GM21723 (cell line): ENCODE measurements at regions not wholly inside any gene's neighbourhood (a gene's known extent, or its start where the extent isn't known, plus 50 kb on each side); places are given as distances from the start of the nearest gene placed in this dataset.

Experiments used
- ATAC-seq: cut with Tn5 transposase; IDR thresholded peaks from one replicate; pipeline ENCODE4 v1.9.1; 2021; ENCODE audit warnings: mild to moderate bottlenecking, moderate library complexity; ENCODE audit not compliant: unreplicated experiment

DNA sequence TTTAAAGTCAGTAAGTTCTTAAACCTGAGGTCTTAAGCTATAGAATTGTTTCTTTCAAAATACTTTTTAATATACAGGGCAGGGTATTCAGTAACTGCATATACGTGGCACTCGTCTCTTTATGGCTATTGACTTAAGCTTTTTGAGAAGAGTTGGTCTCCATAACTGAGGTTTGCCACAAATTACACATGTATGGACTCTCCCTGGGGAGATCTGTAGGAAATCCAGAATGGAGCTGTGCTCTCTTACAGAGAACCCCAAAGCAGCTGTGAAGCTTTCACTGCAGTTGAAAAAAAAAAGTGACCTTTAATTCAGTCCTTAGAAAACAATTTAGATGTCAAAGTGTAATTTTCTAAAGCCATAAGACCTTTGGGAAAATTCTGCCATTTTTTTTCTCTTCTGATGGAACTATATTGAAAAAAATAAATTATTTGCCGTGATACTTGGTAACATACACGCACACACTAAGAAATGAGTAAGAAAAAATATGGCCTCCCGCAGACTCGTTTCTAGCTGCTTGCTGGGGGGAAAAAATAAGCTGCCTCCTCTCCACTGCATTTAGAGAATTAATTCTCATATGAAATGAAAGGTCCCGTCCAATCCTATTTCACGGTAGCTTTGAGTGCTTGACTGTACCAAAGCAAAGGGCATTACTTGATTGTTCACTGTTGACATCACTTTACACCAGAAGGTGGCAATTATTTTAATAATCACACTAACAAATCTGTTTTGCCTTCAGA is 159.4 kb upstream of the TENM3 start:
- ATAC-seq: no peak

DNA sequence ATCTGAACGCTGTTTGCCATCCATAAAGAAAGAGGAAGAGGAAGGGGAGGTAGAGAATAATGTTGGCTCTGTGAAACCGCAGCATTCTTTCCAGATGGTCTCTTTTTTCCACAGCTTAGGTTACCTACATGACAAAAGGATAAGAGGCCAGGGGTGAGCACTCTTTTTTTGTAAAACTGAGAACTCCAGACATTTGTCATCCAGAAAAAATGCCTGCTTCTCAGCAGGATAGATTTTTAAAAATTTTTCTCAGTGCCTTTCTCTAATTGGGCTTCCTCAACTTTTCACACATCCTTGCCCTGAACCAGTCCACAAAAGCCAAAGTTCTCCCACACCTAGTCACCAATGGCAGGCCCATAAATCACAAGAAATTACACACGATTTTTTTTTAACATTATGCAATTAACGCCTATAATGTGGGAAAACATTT is 158.1 kb upstream of the TENM3 start:
- ATAC-seq: no peak

DNA sequence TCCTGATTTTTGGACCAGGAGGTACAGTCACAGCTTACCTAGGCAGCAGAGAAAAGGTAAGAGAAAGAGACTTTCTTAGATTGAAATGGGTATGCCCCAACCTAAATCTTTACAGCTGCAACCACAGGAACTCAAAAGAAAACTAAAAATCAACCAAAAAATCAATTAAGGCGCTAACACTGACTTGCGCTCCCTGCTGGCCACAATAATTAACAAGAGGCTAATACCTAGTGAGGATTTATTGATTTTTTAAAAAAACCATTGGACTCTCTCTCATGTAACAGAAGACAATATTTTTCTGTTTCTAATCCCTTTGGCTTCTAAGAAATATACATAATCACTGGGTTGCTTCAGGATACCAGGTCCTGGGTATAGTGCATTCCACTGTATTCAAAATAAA is 153.9 kb upstream of the TENM3 start:
- ATAC-seq: no peak

DNA sequence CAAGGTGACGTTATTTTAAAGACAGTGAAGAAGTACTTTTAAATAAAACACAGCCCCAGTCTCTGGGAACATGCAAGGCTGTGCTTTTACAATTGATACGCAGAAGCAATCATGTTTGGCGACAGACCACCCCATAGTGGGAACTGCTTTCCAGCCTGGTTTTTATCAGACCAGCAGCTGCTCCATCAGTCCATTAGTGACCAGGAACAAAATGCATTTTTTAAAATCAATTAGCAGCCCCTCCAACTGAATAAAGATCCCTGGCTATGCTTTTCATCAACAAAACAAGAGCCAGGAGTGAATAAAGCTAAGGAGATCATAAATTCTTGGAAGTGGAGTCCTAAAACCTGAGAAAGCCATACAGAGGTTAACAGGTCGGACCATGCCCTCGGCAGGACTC is 153.0 kb upstream of the TENM3 start:
- ATAC-seq: no peak

DNA sequence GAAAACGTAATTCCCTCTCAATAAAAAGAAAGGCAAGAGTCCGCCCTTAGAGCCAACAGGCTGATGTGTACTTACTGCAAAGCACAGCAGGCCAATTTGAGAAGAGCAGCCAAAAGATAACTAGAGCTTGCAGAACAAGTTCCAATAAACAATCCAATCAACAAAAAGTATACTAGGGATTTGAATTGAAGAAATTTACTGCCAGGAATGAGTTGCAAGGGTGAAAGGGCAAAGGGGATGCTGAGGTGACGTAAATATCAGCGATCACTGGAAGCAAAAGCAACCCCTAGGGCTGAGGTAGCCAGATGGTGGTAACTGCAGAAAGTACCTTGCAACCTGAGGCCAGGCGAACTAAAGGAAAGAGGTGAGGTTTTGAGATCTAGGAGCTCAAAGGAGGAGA is 152.1 kb upstream of the TENM3 start:
- ATAC-seq: no peak

DNA sequence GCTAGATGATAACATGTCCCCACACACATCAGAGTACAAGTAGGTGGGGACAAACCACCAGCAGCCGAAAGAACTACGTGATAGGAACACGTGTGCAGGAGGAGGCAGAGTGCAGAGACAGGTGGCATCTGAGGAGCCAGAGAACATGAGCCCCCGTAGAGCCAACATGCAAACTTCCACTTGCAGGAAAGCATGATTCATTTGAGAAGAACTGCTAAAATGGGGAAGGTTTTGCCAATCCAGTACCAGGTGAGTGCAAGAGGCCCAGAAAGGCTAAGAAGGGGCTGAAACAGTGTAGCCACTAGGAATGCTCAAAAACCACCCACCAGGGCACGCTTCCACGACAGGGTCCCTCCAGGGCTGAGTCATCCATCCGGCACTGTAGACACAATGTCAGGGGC is 149.8 kb upstream of the TENM3 start:
- no peak for ATAC-seq

DNA sequence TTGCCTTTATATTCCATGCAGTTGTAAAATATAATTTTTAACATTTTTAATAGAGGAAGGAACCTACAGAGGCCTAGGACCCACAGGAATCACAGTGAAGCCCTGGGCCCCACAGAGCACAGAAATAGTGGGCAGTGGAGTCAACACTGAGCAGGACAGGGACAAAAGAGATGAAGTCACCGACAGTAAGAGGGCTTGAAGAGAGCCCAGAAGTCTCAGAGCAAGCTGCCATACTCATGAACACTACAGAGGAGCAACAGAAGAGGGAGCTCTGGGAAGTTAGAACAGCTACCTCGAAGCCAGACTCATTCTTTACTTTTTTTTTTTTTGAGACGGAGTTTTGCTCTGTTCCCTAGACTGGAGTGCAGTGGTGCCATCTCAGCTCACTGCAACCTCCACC is 149.3 kb upstream of the TENM3 start:
- ATAC-seq: no peak

DNA sequence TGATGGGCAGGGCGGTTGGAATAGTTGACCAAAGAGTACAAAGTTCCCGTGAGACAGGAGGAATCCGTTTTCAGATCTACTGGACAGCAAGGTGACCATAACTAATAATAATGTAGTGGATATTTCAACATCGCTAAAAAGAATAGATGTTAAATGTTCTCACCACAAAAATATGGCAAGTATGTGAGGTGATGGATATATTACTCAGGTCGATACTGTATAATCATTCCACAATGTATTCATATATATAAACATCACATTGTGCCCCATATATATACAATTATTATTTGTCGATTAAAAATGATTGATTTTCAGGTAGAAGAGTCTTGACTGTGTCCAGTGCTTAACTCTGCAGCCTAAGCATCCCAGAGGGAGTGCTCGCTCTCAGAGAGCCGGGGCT is 141.6 kb upstream of the TENM3 start:
- no peak for ATAC-seq

DNA sequence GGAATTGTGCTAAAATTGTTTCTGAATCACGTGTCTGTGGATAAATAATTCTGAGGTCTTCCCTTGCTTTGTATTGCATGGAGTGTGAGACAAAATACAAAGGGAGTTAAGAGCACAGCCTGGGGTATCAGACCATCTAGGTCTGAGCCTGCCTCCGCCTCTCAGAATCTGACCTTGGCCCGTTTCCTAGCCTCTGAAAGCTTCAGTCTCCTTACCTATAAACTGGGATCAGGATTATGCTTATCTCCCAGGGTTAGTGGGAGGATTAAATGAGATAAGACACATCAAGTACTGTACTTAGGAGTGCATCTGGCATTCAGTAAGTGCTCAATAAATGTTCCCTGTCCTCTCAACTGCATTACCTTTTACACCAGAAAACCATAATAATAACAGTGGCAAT is 140.6 kb upstream of the TENM3 start:
- no peak for ATAC-seq

DNA sequence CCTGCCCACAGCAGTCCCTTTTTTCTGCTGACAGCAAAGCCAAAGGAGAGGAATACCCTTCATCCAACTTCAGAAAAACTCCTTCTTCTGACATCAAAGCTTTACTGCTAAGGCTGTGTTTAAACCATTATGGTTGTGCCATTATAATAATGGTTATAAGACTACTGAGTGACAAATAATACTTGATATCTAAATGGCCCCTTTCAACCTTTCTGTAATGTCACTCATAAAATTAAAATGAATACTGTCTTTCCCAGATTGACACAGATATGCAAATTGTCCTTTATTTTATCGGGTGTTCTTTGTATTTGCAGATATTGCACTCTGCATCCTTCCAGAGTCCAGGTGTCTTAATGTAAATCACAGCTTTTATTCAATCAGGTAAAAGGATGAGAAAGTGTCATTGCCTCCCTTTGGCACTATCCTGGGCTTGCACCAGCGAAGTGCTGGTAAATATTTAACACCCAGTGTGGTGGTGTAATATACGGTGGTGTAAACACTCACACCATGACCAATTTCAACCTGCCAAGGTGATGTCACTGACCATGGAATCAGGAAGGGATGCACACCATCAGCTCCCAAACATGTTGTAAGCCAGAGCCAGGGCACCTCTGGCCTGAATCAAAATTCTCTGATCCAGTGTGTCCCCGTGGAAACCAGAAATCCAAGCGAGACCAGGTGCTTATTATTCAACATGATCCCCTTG is 139.4 kb upstream of the TENM3 start:
- ATAC-seq: no peak

DNA sequence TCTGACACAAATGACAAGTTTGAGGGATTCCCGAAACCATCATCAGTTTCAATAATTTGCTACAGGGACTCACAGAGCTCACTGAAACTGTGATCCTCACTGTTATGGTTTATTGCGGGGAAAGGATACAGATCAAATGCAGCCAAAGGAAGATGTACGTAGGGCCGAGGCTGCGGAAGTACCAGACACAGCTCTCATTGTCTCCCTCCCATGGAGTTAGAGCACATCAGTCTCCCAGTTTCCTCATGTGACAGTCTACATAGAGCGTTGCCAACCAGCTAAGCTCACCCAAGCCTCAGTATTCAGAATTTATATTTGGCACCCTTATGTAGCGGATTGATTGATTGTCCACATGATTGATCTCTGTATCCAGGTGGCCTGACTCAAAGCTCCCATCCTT is 137.8 kb upstream of the TENM3 start:
- ATAC-seq: no peak

DNA sequence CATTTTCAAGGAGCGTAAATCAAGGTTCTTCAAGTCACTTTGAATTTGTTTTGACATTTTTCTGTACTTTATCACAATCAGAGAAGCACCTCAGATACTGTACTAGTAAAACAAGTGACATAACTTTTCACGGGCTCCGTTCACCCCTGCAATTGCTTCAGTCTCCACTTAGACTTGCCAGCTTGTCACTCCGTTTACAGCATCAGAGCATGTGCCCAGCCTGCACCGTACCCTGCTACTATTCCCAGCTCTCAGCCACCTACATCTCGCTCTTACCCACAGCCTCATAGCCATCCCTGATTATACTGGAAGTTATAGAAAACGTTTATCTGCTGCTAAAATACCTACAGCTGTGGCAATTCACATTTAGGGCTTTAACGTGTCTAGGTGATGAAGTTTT is 135.3 kb upstream of the TENM3 start:
- no peak for ATAC-seq

DNA sequence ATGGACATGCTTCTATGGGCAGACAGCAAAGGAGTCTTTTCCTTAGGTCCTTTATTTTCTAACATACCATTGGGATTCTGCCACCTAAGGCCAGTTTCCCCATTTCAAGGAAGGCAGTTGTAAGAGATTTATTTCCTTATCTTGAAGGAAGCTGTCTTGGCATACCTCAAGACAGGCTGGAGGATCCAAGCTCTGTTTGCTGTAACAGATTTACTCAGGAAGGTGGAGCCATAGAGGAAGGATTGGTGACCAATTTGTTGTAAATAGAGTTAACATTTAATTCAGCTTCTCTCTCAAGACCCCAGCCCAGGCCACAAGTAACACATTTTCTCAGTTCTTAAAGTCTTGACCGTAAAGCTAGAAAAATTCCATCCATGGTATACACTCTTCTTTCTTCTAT is 131.6 kb upstream of the TENM3 start:
- no peak for ATAC-seq

DNA sequence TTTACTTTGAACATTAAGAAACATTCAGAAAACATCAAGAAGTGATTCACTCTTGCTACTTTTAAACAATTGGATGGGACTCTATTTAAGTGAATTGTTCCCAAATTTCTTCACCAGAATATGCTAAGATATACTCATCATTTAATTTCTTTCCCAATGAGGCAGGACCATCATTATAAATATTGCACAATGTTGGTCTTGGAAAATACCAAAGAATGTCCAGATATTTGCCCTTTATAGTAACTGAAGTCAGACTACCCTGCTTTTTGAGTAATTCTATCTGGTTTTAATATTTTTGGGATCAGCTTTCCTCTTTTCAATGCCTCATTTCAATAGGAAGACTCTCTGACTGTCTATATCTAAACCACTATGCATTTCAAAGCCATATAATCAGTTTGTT is 129.4 kb upstream of the TENM3 start:
- no peak for ATAC-seq

DNA sequence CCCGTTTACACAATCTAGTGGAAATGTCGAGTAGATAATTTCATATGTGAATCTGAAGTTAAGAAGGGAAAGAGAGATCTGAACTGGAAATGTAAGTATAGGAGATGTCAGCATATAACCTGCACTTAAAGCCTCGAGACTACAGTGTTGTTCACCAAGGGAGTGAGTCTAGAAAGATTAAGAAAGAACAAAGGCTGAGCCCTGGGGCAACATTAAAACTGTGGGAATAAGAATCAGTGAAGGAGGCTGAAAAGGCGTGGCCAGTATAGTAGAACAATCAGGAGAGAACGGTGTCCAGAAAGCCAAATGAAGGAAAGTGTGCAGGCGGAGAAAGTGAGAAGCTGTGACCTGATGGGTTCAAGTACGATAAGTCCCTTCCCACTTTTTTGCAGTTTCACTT is 118.8 kb upstream of the TENM3 start:
- ATAC-seq: no peak

DNA sequence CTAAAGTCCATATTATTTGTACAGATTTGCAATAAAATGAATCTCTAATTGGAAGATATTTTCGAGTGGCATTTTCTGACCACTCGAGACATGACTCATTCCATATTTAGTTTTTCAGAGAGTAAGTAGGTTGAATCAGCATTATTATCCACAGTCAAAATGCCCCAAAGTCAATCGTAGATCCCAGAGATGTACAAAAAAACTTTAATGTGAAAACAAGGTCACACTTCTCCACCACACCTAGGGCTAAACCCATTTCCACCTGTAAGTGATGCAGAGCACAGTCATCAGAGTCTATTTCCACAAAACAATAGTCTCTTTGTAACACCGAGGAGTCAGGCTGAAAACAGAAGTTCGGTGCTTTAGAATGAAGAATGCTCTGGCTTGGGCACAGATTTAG is 117.1 kb upstream of the TENM3 start:
- no peak for ATAC-seq

DNA sequence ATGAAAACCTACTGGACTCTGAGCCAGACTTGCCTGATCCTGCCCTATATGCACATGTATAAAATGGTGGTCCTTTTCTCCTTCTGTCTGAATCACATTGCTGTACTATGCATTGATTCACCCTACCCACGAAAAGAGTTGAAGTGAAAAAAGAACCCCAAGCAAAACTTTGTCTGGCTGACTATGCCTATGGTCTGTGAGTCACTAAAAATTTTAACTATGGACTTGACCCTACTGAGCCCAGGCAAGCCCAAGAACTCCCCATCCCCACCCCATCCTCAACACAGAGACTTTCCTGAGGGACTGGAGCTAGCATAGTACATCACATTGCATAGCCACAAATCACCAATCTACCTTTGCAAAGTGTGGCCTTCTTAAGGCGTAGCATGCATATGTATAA is 116.6 kb upstream of the TENM3 start:
- no peak for ATAC-seq

DNA sequence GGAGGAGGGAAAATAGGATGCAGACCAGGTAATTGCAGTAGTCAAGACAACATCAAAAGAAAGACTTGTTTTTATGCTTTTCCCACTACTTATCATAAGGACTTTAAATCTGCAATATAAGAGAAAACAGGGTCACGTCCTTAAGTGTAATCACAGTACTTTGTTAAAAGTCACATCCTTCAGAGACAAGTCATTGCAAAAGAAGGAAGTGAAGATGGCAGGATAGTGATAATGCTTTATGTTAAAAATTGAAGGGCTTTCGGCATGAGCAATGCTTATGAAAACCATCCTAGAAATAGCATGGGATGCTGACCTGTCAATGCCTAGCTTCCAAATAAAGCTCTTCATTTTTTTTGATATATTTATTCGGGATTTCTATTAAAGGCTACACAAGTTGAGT is 110.2 kb upstream of the TENM3 start:
- ATAC-seq: no peak

DNA sequence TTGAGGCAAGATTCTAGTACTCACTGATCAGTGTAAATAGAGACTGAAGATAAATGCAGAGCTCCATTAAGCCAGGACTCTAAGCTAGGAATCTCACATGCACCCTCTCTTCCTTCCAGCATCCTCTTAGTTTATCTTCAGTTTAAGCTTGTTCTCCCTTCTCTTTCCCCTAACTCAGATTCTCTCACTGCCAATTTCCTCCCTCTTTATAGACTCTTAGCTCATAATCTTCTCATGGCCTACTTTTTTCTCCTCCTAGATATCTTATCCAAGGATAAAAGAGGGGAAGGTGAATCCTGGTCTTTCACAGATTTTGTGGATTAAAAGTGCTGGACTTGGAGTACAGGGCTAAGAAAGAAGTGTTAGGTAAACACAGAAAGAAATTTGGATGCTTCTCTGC is 108.9 kb upstream of the TENM3 start:
- ATAC-seq: no peak

DNA sequence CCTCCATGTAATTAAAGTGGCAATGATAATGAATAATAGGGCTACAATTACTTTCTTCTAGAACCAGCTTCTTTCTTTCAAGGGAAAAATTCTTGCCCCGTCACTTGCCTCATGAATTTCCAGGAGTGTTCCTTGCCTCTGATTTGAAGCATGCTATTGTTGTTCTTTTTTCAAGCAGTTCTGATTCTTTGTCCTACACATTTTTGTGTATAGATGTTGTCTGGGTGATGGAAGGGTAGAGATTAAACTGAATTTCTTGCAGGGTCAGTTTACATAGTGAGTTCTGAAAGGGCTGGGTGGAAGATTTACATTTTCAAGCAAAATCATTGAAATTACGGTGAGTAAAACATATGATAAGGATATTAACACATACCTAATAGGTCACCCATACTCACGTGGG is 107.0 kb upstream of the TENM3 start:
- ATAC-seq: no peak

DNA sequence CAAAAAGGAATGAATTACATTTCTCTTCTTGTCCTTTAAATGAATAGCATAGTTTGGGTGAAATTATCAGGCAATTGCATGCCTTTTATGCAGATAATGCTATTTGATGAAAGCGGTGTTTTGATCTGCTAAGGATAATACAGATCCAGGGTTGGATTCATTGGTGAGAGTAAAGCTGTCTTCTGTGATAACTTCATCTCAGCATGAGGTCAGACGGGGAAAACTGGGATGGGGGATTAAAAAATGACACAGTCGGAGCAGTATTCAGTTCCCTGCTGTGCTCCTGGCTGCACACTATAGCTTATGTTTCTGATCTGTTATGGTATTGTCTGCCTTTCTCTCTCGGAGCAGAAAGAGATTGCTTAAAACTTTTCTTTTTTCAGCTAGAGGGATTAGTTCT is 105.9 kb upstream of the TENM3 start:
- no peak for ATAC-seq

DNA sequence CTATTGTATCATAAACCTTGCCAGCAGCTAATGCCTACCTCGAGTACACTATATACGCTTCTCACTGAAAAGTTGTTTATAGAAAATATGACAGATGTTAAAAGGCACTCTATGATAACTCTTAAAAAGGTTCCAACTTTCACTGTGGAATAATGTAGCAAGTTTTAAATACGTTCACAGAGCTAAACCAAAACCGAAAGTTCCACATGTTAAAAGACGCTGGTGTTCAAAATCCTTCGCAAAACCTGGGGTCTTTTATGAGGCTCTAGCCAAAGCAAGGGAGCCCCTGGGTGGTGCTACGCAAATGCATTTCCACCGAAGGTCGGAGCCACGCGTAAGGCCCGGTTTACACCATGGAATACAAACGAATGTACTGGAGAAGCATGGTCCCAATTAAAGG is 103.7 kb upstream of the TENM3 start:
- ATAC-seq: no peak

DNA sequence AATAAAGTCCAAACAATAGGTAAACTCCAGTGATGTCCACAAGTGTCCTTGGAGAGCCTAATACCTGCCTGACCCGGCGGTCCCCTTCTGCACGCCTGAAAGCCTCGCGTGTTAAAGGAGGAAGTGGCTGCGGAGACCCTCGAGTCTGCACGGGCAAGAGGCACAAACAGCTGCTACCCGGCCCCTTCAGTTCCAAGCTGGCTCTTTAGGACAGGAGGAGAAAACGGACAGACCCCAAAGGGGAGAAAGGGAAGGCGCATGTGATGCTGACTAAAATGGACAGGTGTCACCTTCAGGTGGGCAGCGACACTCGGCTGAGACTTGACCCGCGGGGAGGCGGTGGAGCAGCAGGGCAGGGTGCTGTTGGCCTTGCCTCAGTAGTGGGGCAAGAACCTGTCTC is 102.7 kb upstream of the TENM3 start:
- no peak for ATAC-seq
